B cell (primary cell): ENCODE measurements at regions not wholly inside any gene's neighbourhood (a gene's known extent, or its start where the extent isn't known, plus 50 kb on each side); places are given as distances from the start of the nearest gene placed in this dataset.

Experiments used
- ATAC-seq: fragments of 200-7000 bp; cut with Tn5 transposase; one replicate; pipeline ENCODE4 v1.10.0; 2021; ENCODE audit warnings: low read depth, mild to moderate bottlenecking, moderate number of reproducible peaks, moderate library complexity
- CTCF ChIA-PET: fragments of 350-600 bp; sonication (Branson Sonifier 250); formaldehyde crosslinking; loops from one replicate; lab custom pipeline; 2021; ENCODE audit warnings: antibody characterized with exemption, inconsistent platforms; lab: Charles Lee
- POLR2A ChIA-PET: fragments of 350-600 bp; sonication (Branson Sonifier 250); formaldehyde crosslinking; loops from one replicate; lab custom pipeline; 2021; ENCODE audit warnings: antibody characterized with exemption; lab: Charles Lee
- DNase-seq: peaks from one replicate; pipeline ENCODE4 v3.0.0; 2013
- H2AFZ ChIP-seq: 2 replicates; pipeline ENCODE4 v1.6.1; 2012; ENCODE audit warnings: mild to moderate bottlenecking, low read depth, low read length; ENCODE audit not compliant: insufficient read depth, poor library complexity, severe bottlenecking
- H3K27ac ChIP-seq, 2 donors: 1 replicate in 1 of 2; 2 replicates in 1 of 2; pipeline ENCODE4 v1.5.1; 2012 to 2013; ENCODE audit warnings: low read length in 2 of 2, mild to moderate bottlenecking in 2 of 2, moderate library complexity in 1 of 2
- H3K27me3 ChIP-seq, 4 experiments: fragments of 200-600 bp in 1 of 4; sonication (generic) in 1 of 4; replicated peaks in 1 of 4; 1 replicate in 2 of 4; 2 replicates in 2 of 4; pipeline versions ENCODE4 v1.6.1 to v1.7.0; 2013 to 2016; ENCODE audit warnings: low read length in 3 of 4, mild to moderate bottlenecking in 2 of 4, mixed read lengths in 1 of 4, moderate library complexity in 1 of 4; ENCODE audit not compliant: insufficient read depth in 4 of 4, control insufficient read depth in 3 of 4; ENCODE audit errors: control extremely low read depth in 1 of 4
- H3K36me3 ChIP-seq, 2 experiments: replicated peaks in 1 of 2; 1 replicate in 1 of 2; 2 replicates in 1 of 2; pipeline versions ENCODE4 v1.6.1 to v1.7.1; 2013; ENCODE audit warnings: low read length in 1 of 2; ENCODE audit not compliant: insufficient read depth in 2 of 2, control insufficient read depth in 1 of 2; ENCODE audit errors: control extremely low read depth in 1 of 2, extremely low read depth in 1 of 2
- H3K4me1 ChIP-seq, 2 donors: fragments of 200-600 bp in 1 of 2; sonication (generic) in 1 of 2; 1 replicate in 1 of 2; 2 replicates in 1 of 2; pipeline versions ENCODE4 v1.5.1 to v1.6.1; 2013 to 2017; ENCODE audit warnings: low read length in 2 of 2; ENCODE audit not compliant: control insufficient read depth in 2 of 2, insufficient read depth in 2 of 2
- H3K4me2 ChIP-seq: replicated peaks from 2 replicates; pipeline ENCODE3; 2012; ENCODE audit warnings: mild to moderate bottlenecking, low read depth, low read length; ENCODE audit not compliant: poor library complexity, severe bottlenecking
- H3K4me3 ChIP-seq, 5 experiments: fragments of 200-600 bp in 1 of 5; sonication (generic) in 1 of 5; 1 replicate in 3 of 5; 2 replicates in 2 of 5; pipeline versions ENCODE4 v1.5.1 to v1.7.0; 2011 to 2016; ENCODE audit warnings: low read length in 4 of 5, mild to moderate bottlenecking in 4 of 5, low read depth in 2 of 5, control low read depth in 1 of 5, moderate library complexity in 1 of 5; ENCODE audit not compliant: insufficient read depth in 1 of 5; ENCODE audit errors: control extremely low read depth in 1 of 5, extremely low read depth in 1 of 5
- H3K79me2 ChIP-seq: fragments of 200-600 bp; sonication (generic); one replicate; pipeline ENCODE4 v1.6.0; 2016; ENCODE audit warnings: low read length; ENCODE audit not compliant: control insufficient read depth, insufficient read depth
- H3K9ac ChIP-seq: fragments of 200-600 bp; sonication (generic); 2 replicates; pipeline ENCODE4 v1.6.1; 2017; ENCODE audit warnings: mild to moderate bottlenecking, low read length, moderate library complexity
- H3K9me3 ChIP-seq, 3 donors: one replicate each; pipeline versions ENCODE4 v1.6.1 to v1.7.1; 2013; ENCODE audit warnings: low read length in 2 of 3; ENCODE audit not compliant: control insufficient read depth in 2 of 3, insufficient read depth in 1 of 3; ENCODE audit errors: control extremely low read depth in 1 of 3
- H4K20me1 ChIP-seq: 2 replicates; pipeline ENCODE4 v1.6.0; 2012; ENCODE audit warnings: mild to moderate bottlenecking, low read length; ENCODE audit not compliant: insufficient read depth, control insufficient read depth, poor library complexity, severe bottlenecking
- H3K27ac Mint-ChIP-seq: one replicate; pipeline ENCODE4 v1.8.0; 2021; ENCODE audit warnings: mixed read lengths
- H3K27me3 Mint-ChIP-seq: one replicate; pipeline ENCODE4 v1.8.0; 2021; ENCODE audit warnings: mixed read lengths
- H3K4me1 Mint-ChIP-seq: one replicate; pipeline ENCODE4 v1.8.0; 2021; ENCODE audit warnings: mixed read lengths
- H3K4me3 Mint-ChIP-seq: one replicate; pipeline ENCODE4 v1.8.0; 2021; ENCODE audit warnings: mixed read lengths
- H3K9me3 Mint-ChIP-seq: one replicate; pipeline ENCODE4 v1.8.0; 2022; ENCODE audit warnings: mixed read lengths; ENCODE audit not compliant: insufficient read depth
- CTCF ChIP-seq: fragments of 200-600 bp; IDR thresholded peaks from one replicate; pipeline ENCODE4 v1.8.0; 2022; ENCODE audit warnings: antibody characterized with exemption, mild to moderate bottlenecking
- EZH2 ChIP-seq: IDR thresholded peaks from 2 replicates; pipeline ENCODE4 v1.6.1; 2012; ENCODE audit warnings: borderline replicate concordance, low read depth, mild to moderate bottlenecking, moderate library complexity, low read length; ENCODE audit not compliant: insufficient read depth, poor library complexity, severe bottlenecking
- WGBS: methylation state at CpG from one replicate; pipeline ENCODE4 v1.1.5; 2013; ENCODE audit warnings: missing lambda C conversion rate; ENCODE audit not compliant: insufficient coverage; 5-methylcytosine and 5-hydroxymethylcytosine counted together
- intact Hi-C: fragments of 100-400 bp; cut with micrococcal nuclease; formaldehyde crosslinking; loops from one replicate; pipeline ENCODE4 v1.10.0; 2022

GRCh38 chr14:40119321-40119720, 687.1 kb upstream of the FBXO33 start:
- no peak overlapping the region for H3K27ac ChIP-seq
- H3K9me3 Mint-ChIP-seq = no peaks in the 10 kb centered on the region
- POLR2A ChIA-PET = no interaction called here
- H3K27me3 ChIP-seq = no peaks in the 10 kb centered on the region
- no peaks in the 10 kb centered on the region for H3K4me1 ChIP-seq
- DNase-seq (no peak), ATAC-seq (no peak)
- intact Hi-C loops = no loop called here
- H3K4me2 ChIP-seq = no peak overlapping the region
- 94% methylated on average over 2 of the region's 4 CpGs for WGBS
- no peaks in the 10 kb centered on the region for H3K79me2 ChIP-seq
- CTCF ChIA-PET = no interaction called here
- H3K9ac ChIP-seq = no peak overlapping the region
- TF ChIP-seq CTCF = no peak
- TF ChIP-seq EZH2 = no peak
- no peaks in the 10 kb centered on the region for H3K27me3 Mint-ChIP-seq
- no peak overlapping the region for H3K27ac Mint-ChIP-seq
- peaks cover 1% of the 10 kb centered on the region for H3K4me1 Mint-ChIP-seq
- H2AFZ ChIP-seq = no peak overlapping the region
- H3K9me3 ChIP-seq = no peaks in the 10 kb centered on the region
- no peak overlapping the region for H3K4me3 Mint-ChIP-seq
- no peaks in the 10 kb centered on the region for H4K20me1 ChIP-seq
- H3K36me3 ChIP-seq = no peaks in the 10 kb centered on the region
- H3K4me3 ChIP-seq = no peak overlapping the region

GRCh38 chr14:40115583-40115982, 683.4 kb upstream of the FBXO33 start:
- DNase-seq (no peak), ATAC-seq (no peak)
- intact Hi-C loops = no loop called here
- TF ChIP-seq CTCF (no peak), EZH2 (no peak)
- peaks cover 1% of the 10 kb centered on the region for H3K4me1 Mint-ChIP-seq
- H3K9me3 Mint-ChIP-seq = no peaks in the 10 kb centered on the region
- no peak overlapping the region for H3K27ac Mint-ChIP-seq
- H3K79me2 ChIP-seq = no peaks in the 10 kb centered on the region
- no CpG with 5 or more reads among the region's 1 CpG for WGBS
- no peaks in the 10 kb centered on the region for H3K27me3 Mint-ChIP-seq
- no peaks in the 10 kb centered on the region for H3K4me1 ChIP-seq
- H2AFZ ChIP-seq = no peak overlapping the region
- peaks cover 0 to 3% (median 0%) of the 10 kb centered on the region in 3 donors for H3K9me3 ChIP-seq
- no peak overlapping the region for H3K4me3 ChIP-seq
- H3K27ac ChIP-seq = no peak overlapping the region
- H3K27me3 ChIP-seq = no peaks in the 10 kb centered on the region
- H3K4me3 Mint-ChIP-seq = no peak overlapping the region
- ChIA-PET POLR2A (no interaction called here), CTCF (no interaction called here)
- no peak overlapping the region for H3K4me2 ChIP-seq
- H4K20me1 ChIP-seq = no peaks in the 10 kb centered on the region
- H3K36me3 ChIP-seq = no peaks in the 10 kb centered on the region
- H3K9ac ChIP-seq = no peak overlapping the region
